ENCODE measurements at regions not wholly inside any gene's neighbourhood (a gene's known extent, or its start where the extent isn't known, plus 50 kb on each side); places are given as distances from the start of the nearest gene placed in this dataset.
"Not testable (repeated sequence)": the region's sequence is repeated elsewhere in the genome, so short reads cannot be mapped to it uniquely, and the experiment has no call there.

GRCh38 chr5:145056800-145057199, 778.3 kb downstream of the PRELID2 start:
- Histone ChIP-seq H3K27ac (ENCODE audit: low read depth, low read length) (no peak overlapping the region), H3K27me3 (ENCODE audit: control insufficient read depth, insufficient read depth, low read length) (no peaks in the 10 kb centered on the region), H3K4me3 (ENCODE audit: low read length) (no peak overlapping the region), H3K9ac (ENCODE audit: low read length) (no peak overlapping the region), H3K4me1 (ENCODE audit: control insufficient read depth, insufficient read depth, low read length) (no peaks in the 10 kb centered on the region), H3K36me3 (ENCODE audit: control insufficient read depth, insufficient read depth, low read length) (no peaks in the 10 kb centered on the region)

- H3K27me3 ChIP-seq (ENCODE audit: control insufficient read depth, insufficient read depth, low read length), result no peaks in the 10 kb centered on the region
- no peak overlapping the region for H3K27ac ChIP-seq (ENCODE audit: low read depth, low read length)
- H3K4me3 ChIP-seq (ENCODE audit: low read length), result no peak overlapping the region
- no peak overlapping the region for H3K9ac ChIP-seq (ENCODE audit: low read length)
- H3K36me3 ChIP-seq (ENCODE audit: control insufficient read depth, insufficient read depth, low read length), result no peaks in the 10 kb centered on the region
- H3K4me1 ChIP-seq (ENCODE audit: control insufficient read depth, insufficient read depth, low read length), result no peaks in the 10 kb centered on the region
These were observed 785.0 kb downstream of the PRELID2 start for GRCh38 chr5:145050181-145050580.

DNA sequence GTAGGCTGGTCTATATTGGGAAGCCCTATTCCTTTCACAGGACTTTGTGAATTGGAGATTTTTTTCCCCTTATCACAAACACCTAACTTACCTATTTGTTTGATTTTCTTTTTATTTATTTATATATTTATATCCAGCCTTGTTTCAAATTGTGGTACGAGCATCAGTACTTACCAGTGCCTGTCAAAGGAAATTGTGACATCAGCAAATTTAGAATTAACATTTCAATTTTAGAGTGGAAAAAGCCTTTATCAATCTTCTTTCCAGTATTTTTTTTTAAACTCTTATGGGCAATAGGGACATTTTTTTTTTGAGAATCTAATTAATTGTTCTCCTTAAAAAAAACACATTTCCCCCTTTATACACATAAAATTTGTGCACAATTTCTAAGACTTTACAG, 790.2 kb downstream of the PRELID2 start:
- Histone ChIP-seq H3K27me3 (ENCODE audit: control insufficient read depth, insufficient read depth, low read length) (no peaks in the 10 kb centered on the region), H3K36me3 (ENCODE audit: control insufficient read depth, insufficient read depth, low read length) (no peaks in the 10 kb centered on the region), H3K27ac (ENCODE audit: low read depth, low read length) (no peak overlapping the region), H3K4me1 (ENCODE audit: control insufficient read depth, insufficient read depth, low read length) (no peaks in the 10 kb centered on the region), H3K4me3 (ENCODE audit: low read length) (no peak overlapping the region), H3K9ac (ENCODE audit: low read length) (no peak overlapping the region)

- Histone ChIP-seq H3K36me3 (ENCODE audit: control insufficient read depth, insufficient read depth, low read length) (no peaks in the 10 kb centered on the region), H3K4me3 (ENCODE audit: low read length) (no peak overlapping the region), H3K4me1 (ENCODE audit: control insufficient read depth, insufficient read depth, low read length) (no peaks in the 10 kb centered on the region), H3K27ac (ENCODE audit: low read depth, low read length) (no peak overlapping the region), H3K27me3 (ENCODE audit: control insufficient read depth, insufficient read depth, low read length) (no peaks in the 10 kb centered on the region), H3K9ac (ENCODE audit: low read length) (no peak overlapping the region)
These were observed 806.5 kb downstream of the PRELID2 start for GRCh38 chr5:145028626-145029025.

GRCh38 chr5:145027286-145027685, 807.9 kb downstream of the PRELID2 start:
- Histone ChIP-seq H3K9ac (ENCODE audit: low read length) (no peak overlapping the region), H3K4me3 (ENCODE audit: low read length) (no peak overlapping the region), H3K4me1 (ENCODE audit: control insufficient read depth, insufficient read depth, low read length) (no peaks in the 10 kb centered on the region), H3K27ac (ENCODE audit: low read depth, low read length) (no peak overlapping the region), H3K36me3 (ENCODE audit: control insufficient read depth, insufficient read depth, low read length) (no peaks in the 10 kb centered on the region), H3K27me3 (ENCODE audit: control insufficient read depth, insufficient read depth, low read length) (no peaks in the 10 kb centered on the region)

- no peak overlapping the region for H3K27ac ChIP-seq (ENCODE audit: low read depth, low read length)
- H3K27me3 ChIP-seq (ENCODE audit: control insufficient read depth, insufficient read depth, low read length), result no peaks in the 10 kb centered on the region
- H3K36me3 ChIP-seq (ENCODE audit: control insufficient read depth, insufficient read depth, low read length), result no peaks in the 10 kb centered on the region
- H3K9ac ChIP-seq (ENCODE audit: low read length), result no peak overlapping the region
- H3K4me1 ChIP-seq (ENCODE audit: control insufficient read depth, insufficient read depth, low read length), result no peaks in the 10 kb centered on the region
- H3K4me3 ChIP-seq (ENCODE audit: low read length), result no peak overlapping the region
These were observed 809.4 kb downstream of the PRELID2 start for GRCh38 chr5:145025775-145026174.

- H3K27ac ChIP-seq (ENCODE audit: low read depth, low read length), result no peak overlapping the region
- no peak overlapping the region for H3K4me3 ChIP-seq (ENCODE audit: low read length)
- H3K27me3 ChIP-seq (ENCODE audit: control insufficient read depth, insufficient read depth, low read length), result no peaks in the 10 kb centered on the region
- no peaks in the 10 kb centered on the region for H3K4me1 ChIP-seq (ENCODE audit: control insufficient read depth, insufficient read depth, low read length)
- H3K9ac ChIP-seq (ENCODE audit: low read length), result no peak overlapping the region
- no peaks in the 10 kb centered on the region for H3K36me3 ChIP-seq (ENCODE audit: control insufficient read depth, insufficient read depth, low read length)
These were observed 820.0 kb downstream of the PRELID2 start for GRCh38 chr5:145015146-145015545.

GRCh38 chr5:145014109-145014508, 821.0 kb downstream of the PRELID2 start:
- H3K4me1 ChIP-seq (ENCODE audit: control insufficient read depth, insufficient read depth, low read length), result no peaks in the 10 kb centered on the region

DNA sequence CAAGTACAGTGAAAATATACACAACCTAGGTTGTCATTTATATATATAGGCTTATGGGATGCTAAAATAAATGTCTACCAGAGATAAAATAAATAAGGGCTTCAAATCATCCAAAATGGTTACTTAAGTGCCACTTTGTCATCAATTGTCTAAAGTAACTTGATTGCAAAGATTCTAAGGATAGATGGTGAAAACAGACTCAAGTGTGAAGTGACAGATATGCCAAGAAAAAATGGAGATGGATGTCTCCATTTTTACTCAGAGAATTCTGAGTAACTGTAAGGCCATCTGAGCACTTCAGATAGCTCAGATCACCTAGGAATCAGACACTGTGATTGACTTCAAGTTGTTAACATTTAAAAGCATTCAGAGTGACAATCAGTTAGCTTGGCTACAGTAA, 824.3 kb downstream of the PRELID2 start:
- Histone ChIP-seq H3K4me1 (ENCODE audit: control insufficient read depth, insufficient read depth, low read length) (no peaks in the 10 kb centered on the region), H3K36me3 (ENCODE audit: control insufficient read depth, insufficient read depth, low read length) (no peaks in the 10 kb centered on the region), H3K27me3 (ENCODE audit: control insufficient read depth, insufficient read depth, low read length) (no peaks in the 10 kb centered on the region), H3K9ac (ENCODE audit: low read length) (no peak overlapping the region), H3K27ac (ENCODE audit: low read depth, low read length) (no peak overlapping the region), H3K4me3 (ENCODE audit: low read length) (no peak overlapping the region)

More at GRCh38 chr5:145014109-145014508, 821.0 kb downstream of the PRELID2 start:
- no peaks in the 10 kb centered on the region for H3K36me3 ChIP-seq (ENCODE audit: control insufficient read depth, insufficient read depth, low read length)
- H3K9ac ChIP-seq (ENCODE audit: low read length), result no peak overlapping the region
- no peaks in the 10 kb centered on the region for H3K27me3 ChIP-seq (ENCODE audit: control insufficient read depth, insufficient read depth, low read length)
- H3K4me3 ChIP-seq (ENCODE audit: low read length), result no peak overlapping the region
- H3K27ac ChIP-seq (ENCODE audit: low read depth, low read length), result no peak overlapping the region

DNA sequence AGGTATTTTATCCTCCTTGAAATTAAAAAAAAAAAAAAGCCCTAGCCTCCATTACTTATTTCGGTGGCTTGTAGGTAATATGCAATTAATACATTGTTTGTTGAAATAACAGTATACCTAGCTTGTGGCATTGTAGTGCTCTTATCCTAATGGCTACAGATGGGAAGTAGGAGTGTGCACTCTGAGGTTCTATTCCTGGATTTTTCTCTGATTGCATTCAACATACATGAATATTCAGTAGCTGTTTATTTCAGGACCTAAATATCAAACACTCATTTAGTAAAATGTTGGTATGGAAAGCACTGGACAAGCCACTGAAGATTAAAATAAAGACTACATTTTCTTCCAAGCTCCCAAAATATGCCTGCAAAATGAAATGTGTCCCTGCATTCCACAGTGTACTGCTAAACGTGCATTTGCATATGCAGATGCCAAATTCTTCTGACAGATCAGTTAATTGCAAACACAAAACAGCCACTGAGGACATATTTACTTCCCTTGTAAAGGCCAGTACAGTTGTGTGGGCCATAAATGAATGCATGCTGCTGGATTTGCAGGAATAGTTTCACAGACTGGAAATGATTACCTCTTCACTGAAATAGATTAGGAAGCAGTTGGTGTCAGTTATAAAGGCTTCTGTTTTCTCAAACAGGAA, 826.1 kb downstream of the PRELID2 start:
- Histone ChIP-seq H3K27me3 (ENCODE audit: control insufficient read depth, insufficient read depth, low read length) (no peaks in the 10 kb centered on the region), H3K4me3 (ENCODE audit: low read length) (no peak overlapping the region), H3K27ac (ENCODE audit: low read depth, low read length) (no peak overlapping the region), H3K9ac (ENCODE audit: low read length) (no peak overlapping the region), H3K4me1 (ENCODE audit: control insufficient read depth, insufficient read depth, low read length) (no peaks in the 10 kb centered on the region), H3K36me3 (ENCODE audit: control insufficient read depth, insufficient read depth, low read length) (no peaks in the 10 kb centered on the region)

DNA sequence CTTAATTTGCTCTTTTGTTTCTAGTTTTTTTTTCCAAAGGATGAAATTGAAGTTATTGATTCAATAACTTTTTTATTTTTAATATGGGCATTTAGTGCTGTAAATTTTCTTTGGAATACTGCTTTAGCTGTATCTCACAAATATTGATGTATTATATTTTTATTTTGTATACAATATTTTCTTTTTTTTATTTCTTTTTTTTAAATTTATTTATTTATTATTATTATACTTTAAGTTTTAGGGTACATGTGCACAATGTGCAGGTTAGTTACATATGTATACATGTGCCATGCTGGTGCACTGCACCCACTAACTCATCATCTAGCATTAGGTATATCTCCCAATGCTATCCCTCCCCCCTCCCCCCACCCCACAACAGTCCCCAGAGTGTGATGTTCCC, 823.7 kb downstream of the KCTD16 start:
- not testable (repeated sequence) for H3K27ac ChIP-seq (ENCODE audit: low read depth, low read length); H3K4me3 ChIP-seq (ENCODE audit: low read length); H3K9ac ChIP-seq (ENCODE audit: low read length); H3K36me3 ChIP-seq (ENCODE audit: control insufficient read depth, insufficient read depth, low read length); H3K27me3 ChIP-seq (ENCODE audit: control insufficient read depth, insufficient read depth, low read length); H3K4me1 ChIP-seq (ENCODE audit: control insufficient read depth, insufficient read depth, low read length)

DNA sequence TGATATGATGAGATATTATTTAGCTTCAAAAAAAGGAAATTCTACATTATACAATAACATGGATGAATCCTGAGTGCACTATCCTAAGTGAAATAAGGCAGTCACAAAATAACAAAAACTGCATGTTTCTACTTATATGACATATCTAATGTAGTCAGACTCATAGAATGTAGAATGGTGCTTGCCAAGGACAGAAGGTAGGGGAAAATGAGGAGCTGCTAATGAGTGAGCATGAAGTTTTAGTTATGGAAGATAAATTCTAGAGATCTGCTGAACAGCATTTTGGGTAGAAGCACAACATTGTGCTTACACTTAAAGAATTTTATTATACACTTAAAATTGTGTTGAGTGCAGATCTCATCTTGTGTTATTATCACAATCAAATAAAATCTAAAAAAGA, 812.4 kb downstream of the KCTD16 start:
- Histone ChIP-seq H3K4me3 (ENCODE audit: low read length) (no peak overlapping the region), H3K36me3 (ENCODE audit: control insufficient read depth, insufficient read depth, low read length) (no peaks in the 10 kb centered on the region), H3K27ac (ENCODE audit: low read depth, low read length) (no peak overlapping the region)

DNA sequence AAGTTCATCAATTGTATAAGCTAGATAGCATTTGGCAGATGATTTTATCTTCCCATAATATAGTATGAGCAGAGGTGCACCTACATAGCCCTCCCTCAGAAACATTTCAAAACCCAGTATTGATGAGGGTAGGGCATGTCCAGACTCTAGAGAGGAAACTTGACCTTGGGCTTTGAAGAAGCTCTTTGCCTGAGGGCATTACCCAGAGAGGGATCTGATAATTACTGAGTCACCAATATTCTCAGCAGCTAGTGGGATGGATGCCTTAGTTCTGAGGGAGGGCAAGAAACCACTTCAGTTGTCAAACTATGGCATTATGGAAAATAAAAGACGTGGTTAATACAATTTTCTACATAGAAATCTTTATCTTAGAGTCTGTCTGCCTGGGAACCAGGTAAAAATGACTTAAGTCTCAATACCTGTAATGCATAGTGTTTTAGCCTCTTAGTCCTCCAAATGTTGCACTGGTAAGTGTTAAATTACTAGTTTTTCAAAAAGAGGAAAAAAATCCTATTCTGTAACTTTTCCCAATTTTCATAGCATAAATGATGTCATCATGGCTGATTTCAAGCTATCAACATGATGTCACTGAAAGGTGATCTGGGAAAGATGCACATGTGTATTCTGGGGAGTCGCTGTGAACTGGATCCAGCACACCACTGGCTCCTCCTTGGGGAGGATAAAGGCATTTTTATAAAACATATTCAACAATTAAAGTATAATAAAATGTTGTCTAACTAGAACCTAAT, 809.0 kb downstream of the KCTD16 start:
- Histone ChIP-seq H3K36me3 (ENCODE audit: control insufficient read depth, insufficient read depth, low read length) (no peaks in the 10 kb centered on the region), H3K4me1 (ENCODE audit: control insufficient read depth, insufficient read depth, low read length) (no peaks in the 10 kb centered on the region), H3K27ac (ENCODE audit: low read depth, low read length) (no peak overlapping the region), H3K27me3 (ENCODE audit: control insufficient read depth, insufficient read depth, low read length) (no peaks in the 10 kb centered on the region), H3K9ac (ENCODE audit: low read length) (no peak overlapping the region), H3K4me3 (ENCODE audit: low read length) (no peak overlapping the region)

More for the DNA sequence above, 812.4 kb downstream of the KCTD16 start:
- Histone ChIP-seq H3K4me1 (ENCODE audit: control insufficient read depth, insufficient read depth, low read length) (no peaks in the 10 kb centered on the region), H3K27me3 (ENCODE audit: control insufficient read depth, insufficient read depth, low read length) (no peaks in the 10 kb centered on the region), H3K9ac (ENCODE audit: low read length) (no peak overlapping the region)

Data from rectal smooth muscle tissue (tissue), 1 donor.